SK-N-SH (cell line): ENCODE measurements at regions not wholly inside any gene's neighbourhood (a gene's known extent, or its start where the extent isn't known, plus 50 kb on each side); places are given as distances from the start of the nearest gene placed in this dataset.

Source experiments
- CTCF ChIA-PET: fragments of 300-600, 350-600 bp; formaldehyde crosslinking; extraction: SDS; loops from one replicate; lab custom pipeline; 2021; lab: Yijun Ruan, JAX
- POLR2A ChIA-PET: fragments of 350-600 bp; sonication (Branson Sonifier 250); formaldehyde crosslinking; extraction: SDS; loops from one replicate; lab custom pipeline; 2020; ENCODE audit warnings: antibody characterized with exemption, inconsistent platforms; lab: Yijun Ruan, JAX
- DNase-seq: peaks from one replicate; pipeline ENCODE4 v3.0.0; 2012
- H2AFZ ChIP-seq: fragments of 200-600 bp; sonication (generic); 2 replicates; pipeline ENCODE4 v1.8.1; 2016; ENCODE audit warnings: antibody characterized with exemption, mild to moderate bottlenecking, low read depth
- H3F3A ChIP-seq: fragments of 200-600 bp; sonication (generic); replicated peaks from 2 replicates; pipeline ENCODE3; 2016; ENCODE audit warnings: antibody characterized with exemption, mild to moderate bottlenecking; ENCODE audit not compliant: insufficient read depth
- H3K27ac ChIP-seq, 2 experiments: fragments of 200-500 bp in 1 of 2; fragments of 200-600 bp in 1 of 2; sonication (Bioruptor generic) in 1 of 2; sonication (generic), shearing (Covaris generic) in 1 of 2; 2 replicates each; pipeline versions ENCODE4 v1.5.1 to v1.6.1; 2014 to 2016; ENCODE audit warnings: low read depth in 2 of 2, inconsistent platforms in 1 of 2, low read length in 1 of 2, mild to moderate bottlenecking in 1 of 2, mixed read lengths in 1 of 2
- H3K27me3 ChIP-seq: fragments of 200-600 bp; sonication (generic), shearing (Covaris generic); 2 replicates; pipeline ENCODE4 v1.6.1; 2016; ENCODE audit warnings: mixed run types; ENCODE audit not compliant: insufficient read depth
- H3K36me3 ChIP-seq, 2 experiments: fragments of 200-500 bp in 1 of 2; fragments of 200-600 bp in 1 of 2; sonication (Bioruptor generic) in 1 of 2; sonication (generic) in 1 of 2; replicated peaks in 1 of 2; 2 replicates each; pipeline versions ENCODE3 to v1.5.1; 2014 to 2016; ENCODE audit warnings: low read length in 1 of 2, mild to moderate bottlenecking in 1 of 2; ENCODE audit not compliant: insufficient read depth in 2 of 2, control insufficient read depth in 1 of 2
- H3K4me1 ChIP-seq, 2 experiments: fragments of 200-500 bp in 1 of 2; fragments of 200-600 bp in 1 of 2; sonication (Bioruptor generic) in 1 of 2; sonication (generic), shearing (Covaris generic) in 1 of 2; 2 replicates each; pipeline versions ENCODE4 v1.5.1 to v1.6.1; 2014 to 2016; ENCODE audit warnings: low read depth in 1 of 2, low read length in 1 of 2, mixed run types in 1 of 2; ENCODE audit not compliant: insufficient read depth in 2 of 2, control insufficient read depth in 1 of 2
- H3K4me2 ChIP-seq: fragments of 200-600 bp; sonication (generic), shearing (Covaris generic); 2 replicates; pipeline ENCODE4 v1.6.1; 2017; ENCODE audit warnings: mixed run types
- H3K4me3 ChIP-seq, 2 experiments: fragments of 200-500 bp in 1 of 2; fragments of 200-600 bp in 1 of 2; sonication (Bioruptor generic) in 1 of 2; sonication (generic), shearing (Covaris generic) in 1 of 2; 2 replicates each; pipeline versions ENCODE4 v1.5.1 to v1.8.1; 2014 to 2016; ENCODE audit warnings: low read depth in 2 of 2, inconsistent platforms in 1 of 2, low read length in 1 of 2, mild to moderate bottlenecking in 1 of 2, mixed read lengths in 1 of 2, moderate library complexity in 1 of 2
- H3K79me2 ChIP-seq: fragments of 200-600 bp; sonication (generic); 2 replicates; pipeline ENCODE4 v1.8.1; 2017; ENCODE audit warnings: mild to moderate bottlenecking; ENCODE audit not compliant: insufficient read depth
- H3K9ac ChIP-seq: fragments of 200-600 bp; sonication (generic); 2 replicates; pipeline ENCODE4 v1.6.1; 2017; ENCODE audit warnings: mixed run types
- H3K9me2 ChIP-seq: fragments of 200-600 bp; sonication (generic); 2 replicates; pipeline ENCODE4 v1.6.1; 2017; ENCODE audit warnings: mixed run types
- H3K9me3 ChIP-seq: fragments of 200-600 bp; sonication (generic); 2 replicates; pipeline ENCODE4 v1.6.1; 2017; ENCODE audit warnings: mixed run types, mild to moderate bottlenecking, moderate library complexity
- H4K20me1 ChIP-seq: fragments of 200-600 bp; sonication (generic); 2 replicates; pipeline ENCODE4 v1.6.1; 2017; ENCODE audit warnings: mild to moderate bottlenecking, mixed run types; ENCODE audit not compliant: insufficient read depth
- ELF1 ChIP-seq: IDR thresholded peaks from 2 replicates; pipeline ENCODE4 v1.4.0; 2012
- EP300 ChIP-seq, 2 experiments: IDR thresholded peaks; 2 replicates each; pipeline versions ENCODE4 v1.4.0 to v1.6.1; 2012; ENCODE audit warnings: borderline replicate concordance in 1 of 2, low read depth in 1 of 2, low read length in 1 of 2
- FOSL2 ChIP-seq: IDR thresholded peaks from 2 replicates; pipeline ENCODE4 v1.4.0; 2012; ENCODE audit warnings: low read depth, mild to moderate bottlenecking, moderate library complexity, borderline replicate concordance
- MXI1 ChIP-seq: IDR thresholded peaks from 2 replicates; pipeline ENCODE4 v1.6.1; 2012; ENCODE audit warnings: mild to moderate bottlenecking, low read depth, low read length, improper control_type of control experiment
- NFIC ChIP-seq: IDR thresholded peaks from 2 replicates; pipeline ENCODE4 v1.4.0; 2012; ENCODE audit warnings: borderline replicate concordance
- RAD21 ChIP-seq: IDR thresholded peaks from 2 replicates; pipeline ENCODE4 v1.6.1; 2012; ENCODE audit warnings: mild to moderate bottlenecking, low read length
- SIN3A ChIP-seq: IDR thresholded peaks from 2 replicates; pipeline ENCODE4 v1.6.1; 2012; ENCODE audit warnings: low read depth, mild to moderate bottlenecking, low read length, moderate library complexity, borderline replicate concordance
- TCF12 ChIP-seq: IDR thresholded peaks from 2 replicates; pipeline ENCODE4 v1.4.0; 2012
- TEAD4 ChIP-seq: IDR thresholded peaks from 2 replicates; pipeline ENCODE4 v1.4.0; 2012; ENCODE audit warnings: mild to moderate bottlenecking, borderline replicate concordance; ENCODE audit not compliant: insufficient read depth
- USF1 ChIP-seq: IDR thresholded peaks from 2 replicates; pipeline ENCODE4 v1.4.0; 2012; ENCODE audit warnings: low read depth, borderline replicate concordance
- USF2 ChIP-seq: fragments of 150-350 bp; IDR thresholded peaks from 2 replicates; pipeline ENCODE4 v1.6.1; 2017; ENCODE audit warnings: antibody characterized with exemption, low read length, low read depth, borderline replicate concordance
- YY1 ChIP-seq: IDR thresholded peaks from 2 replicates; pipeline ENCODE4 v1.4.0; 2012; ENCODE audit warnings: low read depth, mild to moderate bottlenecking
- ZBTB33 ChIP-seq: IDR thresholded peaks from 2 replicates; pipeline ENCODE4 v1.4.0; 2012; ENCODE audit warnings: low read depth, borderline replicate concordance
- WGBS: methylation state at CpG from one replicate; pipeline ENCODE4 v1.1.6; 2017; ENCODE audit warnings: low lambda C conversion rate; 5-methylcytosine and 5-hydroxymethylcytosine counted together

GRCh38 chr13:79621449-79621848 is 140.5 kb downstream of the NDFIP2 start:
- Histone ChIP-seq H4K20me1 (no peaks in the 10 kb centered on the region), H3K9me3 (no peaks in the 10 kb centered on the region; the same call in 1 of the 2 replicates), H3K4me2 (no peak overlapping the region), H3K4me1 (no peaks in the 10 kb centered on the region), H2AFZ (no peak overlapping the region), H3K4me3 (no peak overlapping the region), H3K9ac (no peak overlapping the region), H3K27ac (no peak overlapping the region), H3F3A (no peaks in the 10 kb centered on the region), H3K9me2 (no peaks in the 10 kb centered on the region), H3K79me2 (no peaks in the 10 kb centered on the region), H3K27me3 (no peaks in the 10 kb centered on the region), H3K36me3 (no peaks in the 10 kb centered on the region)
- no peak for DNase-seq
- ChIA-PET CTCF (interaction anchor here (0.8 kb wide), 1 partner anchor 58 kb away, joined by 3 read pairs; no protein-coding TSS in a partner anchor), POLR2A (no interaction called here)
- TF ChIP-seq ELF1 (no peak), ZBTB33 (no peak), YY1 (no peak), TCF12 (no peak), MXI1 (no peak)
- WGBS = 50% methylated on average over 1 of the region's 1 CpG

- Histone ChIP-seq H3K9me3 (no peaks in the 10 kb centered on the region), H3K4me2 (no peak overlapping the region), H3K27me3 (no peaks in the 10 kb centered on the region), H3F3A (no peaks in the 10 kb centered on the region), H3K9ac (no peak overlapping the region), H3K9me2 (no peaks in the 10 kb centered on the region), H3K4me1 (no peaks in the 10 kb centered on the region), H3K36me3 (no peaks in the 10 kb centered on the region), H3K4me3 (no peak overlapping the region), H3K79me2 (no peaks in the 10 kb centered on the region), H3K27ac (no peak overlapping the region), H2AFZ (no peak overlapping the region), H4K20me1 (no peaks in the 10 kb centered on the region)
- TF ChIP-seq SIN3A (no peak), NFIC (no peak), USF1 (no peak), USF2 (no peak), FOSL2 (no peak), RAD21 (no peak), TEAD4 (no peak), EP300 (IDR thresholded peaks at IDR 0.05; ENCODE audit: borderline replicate concordance in 1 of 2, low read depth in 1 of 2, low read length in 1 of 2) (no peak)
- CTCF ChIA-PET = no interaction called here
- POLR2A ChIA-PET = no interaction called here
- no peak for DNase-seq
Measured at GRCh38 chr13:79614250-79614918, 133.4 kb downstream of the NDFIP2 start.
